ENCODE measurements at regions not wholly inside any gene's neighbourhood (a gene's known extent, or its start where the extent isn't known, plus 50 kb on each side); places are given as distances from the start of the nearest gene placed in this dataset.
"Not testable (repeated sequence)": the region's sequence is repeated elsewhere in the genome, so short reads cannot be mapped to it uniquely, and the experiment has no call there.

DNA sequence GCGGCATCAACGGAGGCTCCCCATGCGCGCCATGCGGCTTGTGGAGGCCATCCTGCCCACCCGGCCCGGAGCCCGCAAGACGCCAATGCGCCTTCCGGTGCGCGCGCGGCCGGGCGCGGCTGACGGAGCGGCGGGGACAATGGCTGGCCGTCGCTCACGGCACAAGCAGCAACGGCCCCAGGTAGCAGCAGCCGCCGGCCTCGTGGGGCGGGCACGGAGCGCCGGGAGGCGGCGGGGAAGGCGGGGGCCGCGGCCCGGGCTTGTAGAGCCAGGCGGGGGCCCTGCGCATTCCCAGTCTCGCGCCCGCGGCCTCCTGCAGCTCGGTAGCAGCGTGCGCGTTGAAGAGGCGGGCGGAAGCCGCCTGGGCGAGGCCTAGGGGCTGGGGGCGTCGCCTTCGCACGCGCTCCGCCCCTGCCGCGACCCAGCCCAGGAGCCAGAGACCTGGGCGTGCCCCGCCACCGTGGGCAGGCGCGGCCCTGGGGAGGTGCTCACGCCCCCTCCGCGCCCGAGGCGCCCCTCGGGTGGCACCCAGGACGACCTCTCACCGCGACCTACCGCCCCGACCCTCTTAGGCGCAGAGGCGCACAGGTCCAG is 207.1 kb upstream of the PRKX start:
- H3K9me3 ChIP-seq (replicated peaks; ENCODE audit: control insufficient read depth, insufficient read depth, low read length); H3K4me3 ChIP-seq (replicated peaks in 1 of 3; ENCODE audit: insufficient read depth in 1 of 3, low read depth in 1 of 3, low read length in 3 of 3); H3K27ac ChIP-seq (ENCODE audit: insufficient read depth, low read depth, low read length); POLR2A ChIA-PET; intact Hi-C loops (cut with micrococcal nuclease); DNase-seq (ENCODE audit: low read depth, low spot score); dilution Hi-C loops (cut with MboI; ENCODE audit: extremely low pct_ligation_motif_present, low sequenced_read_pairs); H3K9me1 ChIP-seq (replicated peaks; ENCODE audit: control insufficient read depth, extremely low read depth, insufficient read depth, low read length); H3K27me3 ChIP-seq (ENCODE audit: control insufficient read depth in 2 of 2, insufficient read depth in 2 of 2, low read length in 2 of 2); H3K36me3 ChIP-seq (ENCODE audit: control insufficient read depth in 2 of 2, extremely low read depth in 1 of 2, insufficient read depth in 2 of 2, low read length in 2 of 2); H3K79me2 ChIP-seq (ENCODE audit: control insufficient read depth, insufficient read depth, low read length); FAIRE-seq; H3K4me2 ChIP-seq (ENCODE audit: insufficient read depth, low read length); H3K9ac ChIP-seq (replicated peaks; ENCODE audit: extremely low read depth, insufficient read depth, low read length); CTCF ChIA-PET; H4K20me1 ChIP-seq (replicated peaks; ENCODE audit: control insufficient read depth, extremely low read depth, insufficient read depth, low read length); BruUV-seq (replicated peaks); H2AFZ ChIP-seq (ENCODE audit: low read depth, low read length); H3K4me1 ChIP-seq (ENCODE audit: control insufficient read depth, extremely low read depth, insufficient read depth, low read length): not testable (repeated sequence)

DNA sequence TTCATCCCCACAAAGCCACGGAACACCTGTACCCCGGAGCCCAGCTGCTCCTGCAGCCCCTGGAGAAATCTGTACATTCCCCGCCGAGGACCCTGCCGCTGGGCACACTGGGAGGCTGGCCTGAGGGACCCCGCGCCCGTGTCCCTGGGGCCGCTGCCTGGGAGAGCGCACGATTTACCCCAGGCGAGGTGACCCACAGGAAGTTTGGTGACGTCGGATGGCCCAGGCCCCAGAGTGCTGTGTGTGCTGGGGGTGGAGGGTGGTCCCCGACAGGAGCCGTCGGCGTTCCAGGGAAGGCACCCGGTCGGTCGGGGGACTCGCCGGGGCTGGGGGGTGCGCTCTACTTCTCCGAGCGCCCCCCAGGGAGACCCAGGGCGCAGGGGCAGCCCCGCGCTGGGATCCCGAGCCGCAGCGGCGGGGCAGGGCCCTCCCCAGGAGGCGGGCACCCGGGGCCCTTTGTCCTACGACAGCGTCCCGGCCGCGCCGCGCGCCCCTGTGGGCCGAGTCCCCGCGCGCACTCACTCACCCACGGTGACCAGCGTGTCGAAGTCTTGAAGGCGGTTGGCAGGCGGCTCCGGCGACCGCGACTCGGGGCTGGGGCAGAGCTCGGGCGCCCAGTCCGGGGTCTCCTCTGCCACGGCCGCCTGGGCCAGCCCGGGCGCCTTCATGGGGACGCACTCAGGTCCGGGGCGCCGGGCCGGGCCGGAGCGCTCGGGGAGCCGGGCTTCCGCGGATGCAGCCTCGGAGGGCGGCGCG is 206.4 kb upstream of the PRKX start:
- CTCF ChIA-PET; DNase-seq (ENCODE audit: low read depth, low spot score); intact Hi-C loops (cut with micrococcal nuclease); H3K9me1 ChIP-seq (replicated peaks; ENCODE audit: control insufficient read depth, extremely low read depth, insufficient read depth, low read length); H3K9me3 ChIP-seq (replicated peaks; ENCODE audit: control insufficient read depth, insufficient read depth, low read length); H3K36me3 ChIP-seq (ENCODE audit: control insufficient read depth in 2 of 2, extremely low read depth in 1 of 2, insufficient read depth in 2 of 2, low read length in 2 of 2); H3K4me1 ChIP-seq (ENCODE audit: control insufficient read depth, extremely low read depth, insufficient read depth, low read length); H3K79me2 ChIP-seq (ENCODE audit: control insufficient read depth, insufficient read depth, low read length); FAIRE-seq; dilution Hi-C loops (cut with MboI; ENCODE audit: extremely low pct_ligation_motif_present, low sequenced_read_pairs); POLR2A ChIA-PET; H3K9ac ChIP-seq (replicated peaks; ENCODE audit: extremely low read depth, insufficient read depth, low read length); H3K27ac ChIP-seq (ENCODE audit: insufficient read depth, low read depth, low read length); H3K4me2 ChIP-seq (ENCODE audit: insufficient read depth, low read length); H4K20me1 ChIP-seq (replicated peaks; ENCODE audit: control insufficient read depth, extremely low read depth, insufficient read depth, low read length); BruUV-seq (replicated peaks); H3K27me3 ChIP-seq (ENCODE audit: control insufficient read depth in 2 of 2, insufficient read depth in 2 of 2, low read length in 2 of 2); H3K4me3 ChIP-seq (replicated peaks in 1 of 3; ENCODE audit: insufficient read depth in 1 of 3, low read depth in 1 of 3, low read length in 3 of 3); H2AFZ ChIP-seq (ENCODE audit: low read depth, low read length): not testable (repeated sequence)

DNA sequence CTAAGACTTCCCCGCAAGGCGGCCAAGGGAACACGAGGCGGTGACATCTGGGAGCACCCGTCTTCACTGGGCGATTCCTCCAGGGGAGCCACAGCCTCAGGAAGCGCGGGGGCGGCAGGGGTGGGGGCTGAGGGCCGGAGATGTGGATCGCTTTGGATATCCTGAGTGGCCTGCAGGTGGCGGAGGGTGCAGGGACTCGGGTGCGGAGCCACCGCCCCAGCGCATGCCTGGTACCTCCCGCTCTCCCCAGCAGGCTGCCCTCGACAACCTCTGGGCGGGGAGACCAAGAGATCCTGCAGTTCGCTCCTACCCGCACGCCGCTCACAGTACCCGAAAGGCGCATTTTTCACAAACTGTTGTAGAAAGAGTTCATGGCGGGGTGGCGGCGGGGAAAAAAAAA is 201.4 kb upstream of the PRKX start:
- H3K9me1 ChIP-seq (replicated peaks; ENCODE audit: control insufficient read depth, extremely low read depth, insufficient read depth, low read length); FAIRE-seq; CTCF ChIA-PET; H2AFZ ChIP-seq (ENCODE audit: low read depth, low read length); H3K4me2 ChIP-seq (ENCODE audit: insufficient read depth, low read length); BruUV-seq (replicated peaks); intact Hi-C loops (cut with micrococcal nuclease); H3K4me1 ChIP-seq (ENCODE audit: control insufficient read depth, extremely low read depth, insufficient read depth, low read length); H3K27ac ChIP-seq (ENCODE audit: insufficient read depth, low read depth, low read length); H3K36me3 ChIP-seq (ENCODE audit: control insufficient read depth in 2 of 2, extremely low read depth in 1 of 2, insufficient read depth in 2 of 2, low read length in 2 of 2); H3K27me3 ChIP-seq (ENCODE audit: control insufficient read depth in 2 of 2, insufficient read depth in 2 of 2, low read length in 2 of 2); DNase-seq (ENCODE audit: low read depth, low spot score); H3K9ac ChIP-seq (replicated peaks; ENCODE audit: extremely low read depth, insufficient read depth, low read length); H3K9me3 ChIP-seq (replicated peaks; ENCODE audit: control insufficient read depth, insufficient read depth, low read length); H4K20me1 ChIP-seq (replicated peaks; ENCODE audit: control insufficient read depth, extremely low read depth, insufficient read depth, low read length); H3K79me2 ChIP-seq (ENCODE audit: control insufficient read depth, insufficient read depth, low read length); H3K4me3 ChIP-seq (replicated peaks in 1 of 3; ENCODE audit: insufficient read depth in 1 of 3, low read depth in 1 of 3, low read length in 3 of 3); dilution Hi-C loops (cut with MboI; ENCODE audit: extremely low pct_ligation_motif_present, low sequenced_read_pairs); POLR2A ChIA-PET: not testable (repeated sequence)

DNA sequence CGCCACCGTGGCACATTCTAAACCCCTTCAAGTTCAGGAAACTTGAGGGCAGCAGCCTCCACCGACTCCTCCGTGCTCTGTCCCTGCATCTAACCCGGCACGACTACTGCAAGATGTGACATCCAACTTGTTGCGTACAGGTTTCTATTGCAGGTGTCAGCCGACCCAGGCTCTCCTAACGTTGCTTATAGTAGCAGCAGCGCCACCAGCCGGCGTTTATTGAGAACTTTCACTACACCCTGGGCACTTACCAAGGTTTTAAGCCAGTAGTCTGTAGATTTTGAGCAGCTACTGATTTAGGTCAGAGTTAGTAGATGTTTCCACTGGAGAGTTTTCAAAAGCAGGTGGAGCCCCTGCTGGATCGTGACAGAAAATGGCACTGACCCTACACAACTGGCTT is 200.6 kb upstream of the PRKX start:
- BruUV-seq (replicated peaks); H3K4me1 ChIP-seq (ENCODE audit: control insufficient read depth, extremely low read depth, insufficient read depth, low read length); H3K4me2 ChIP-seq (ENCODE audit: insufficient read depth, low read length); DNase-seq (ENCODE audit: low read depth, low spot score); H3K9ac ChIP-seq (replicated peaks; ENCODE audit: extremely low read depth, insufficient read depth, low read length); H3K27me3 ChIP-seq (ENCODE audit: control insufficient read depth in 2 of 2, insufficient read depth in 2 of 2, low read length in 2 of 2); H3K9me3 ChIP-seq (replicated peaks; ENCODE audit: control insufficient read depth, insufficient read depth, low read length); H3K79me2 ChIP-seq (ENCODE audit: control insufficient read depth, insufficient read depth, low read length); H3K27ac ChIP-seq (ENCODE audit: insufficient read depth, low read depth, low read length); dilution Hi-C loops (cut with MboI; ENCODE audit: extremely low pct_ligation_motif_present, low sequenced_read_pairs); H3K36me3 ChIP-seq (ENCODE audit: control insufficient read depth in 2 of 2, extremely low read depth in 1 of 2, insufficient read depth in 2 of 2, low read length in 2 of 2); H3K4me3 ChIP-seq (replicated peaks in 1 of 3; ENCODE audit: insufficient read depth in 1 of 3, low read depth in 1 of 3, low read length in 3 of 3); H2AFZ ChIP-seq (ENCODE audit: low read depth, low read length); intact Hi-C loops (cut with micrococcal nuclease); H4K20me1 ChIP-seq (replicated peaks; ENCODE audit: control insufficient read depth, extremely low read depth, insufficient read depth, low read length); FAIRE-seq; H3K9me1 ChIP-seq (replicated peaks; ENCODE audit: control insufficient read depth, extremely low read depth, insufficient read depth, low read length); POLR2A ChIA-PET; CTCF ChIA-PET: not testable (repeated sequence)
